Left lung (tissue), 4 donors: ENCODE measurements at regions not wholly inside any gene's neighbourhood (a gene's known extent, or its start where the extent isn't known, plus 50 kb on each side); places are given as distances from the start of the nearest gene placed in this dataset.

Source experiments
- ATAC-seq: fragments of 200-7000 bp; cut with Tn5 transposase; one replicate; pipeline ENCODE4 v1.9.1; 2020; ENCODE audit warnings: moderate library complexity
- DNase-seq, 4 donors: peaks; one replicate each; pipeline ENCODE4 v3.0.0-alpha.2; 2013 to 2020
- H3K27ac ChIP-seq, 2 donors: fragments of 200-600 bp; sonication (generic) in 1 of 2; one replicate each; pipeline versions ENCODE4 v1.5.0 to v1.8.0; 2020 to 2021
- H3K27me3 ChIP-seq, 2 donors: fragments of 200-600 bp; sonication (generic) in 1 of 2; one replicate each; pipeline versions ENCODE4 v1.5.0 to v1.8.0; 2020 to 2021
- H3K36me3 ChIP-seq, 2 donors: fragments of 200-600 bp; sonication (generic) in 1 of 2; one replicate each; pipeline versions ENCODE4 v1.5.0 to v1.8.0; 2020 to 2021
- H3K4me1 ChIP-seq, 2 donors: fragments of 200-600 bp; one replicate each; pipeline ENCODE4 v1.8.0; 2021
- H3K4me3 ChIP-seq, 2 donors: fragments of 200-600 bp; sonication (generic) in 1 of 2; one replicate each; pipeline versions ENCODE4 v1.5.0 to v1.8.0; 2020 to 2021; ENCODE audit warnings: mild to moderate bottlenecking in 1 of 2
- H3K9me3 ChIP-seq, 2 donors: fragments of 200-600 bp; sonication (generic) in 1 of 2; one replicate each; pipeline versions ENCODE4 v1.5.0 to v1.8.0; 2020 to 2021
- intact Hi-C, 2 donors: fragments of 100-400 bp; cut with DNase I; formaldehyde crosslinking; loops; one replicate each; pipeline versions ENCODE4 v1.11.2 to v1.14.2; 2022
- TF ChIP-seq, protein P1 (sequence below), 2 donors: fragments of 200-600 bp; sonication (generic) in 1 of 2; IDR thresholded peaks; one replicate each; pipeline versions ENCODE4 v1.5.0 to v1.8.0; 2021; ENCODE audit warnings: antibody characterized with exemption in 2 of 2
- donor health status: DM: no; HTN: yes; CAD: no.
- donor health status: DM: no; HTN: no; CAD: no.

DNA sequence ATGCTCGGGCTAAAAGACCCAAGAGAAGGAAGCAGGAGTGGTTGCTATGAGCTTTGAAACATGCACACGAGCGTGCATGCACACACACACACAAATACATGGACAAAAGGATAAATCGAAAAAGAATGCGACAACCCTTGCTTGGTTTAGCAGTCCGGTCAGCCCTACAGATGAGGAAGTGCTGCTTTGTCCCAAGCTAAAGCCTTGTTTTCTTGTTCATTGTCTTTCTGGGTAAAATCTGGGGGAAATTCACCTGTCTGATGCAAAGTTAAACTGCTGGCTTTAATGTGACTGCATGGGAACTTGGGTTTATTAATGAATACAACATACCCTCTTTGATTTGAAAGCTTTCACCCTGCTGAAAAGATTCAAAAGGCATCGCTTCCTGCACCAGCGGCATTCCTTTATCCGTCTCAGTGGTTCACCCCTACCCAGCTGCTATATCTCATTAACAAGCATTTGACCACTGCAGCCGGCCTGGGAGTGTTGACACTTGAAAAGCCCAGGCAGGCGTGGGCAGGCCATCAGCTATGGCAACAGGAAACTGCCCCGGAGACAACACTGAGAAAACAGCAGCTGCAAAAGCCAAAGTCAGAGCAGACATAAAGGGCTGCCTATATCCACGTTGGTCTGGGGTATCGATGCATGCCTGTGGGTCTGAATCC is 301.7 kb downstream of the NDFIP2 start:
- ATAC-seq (peak; percentile 91), DNase-seq (peak; percentile 58 to 87 (median 78))
- Histone ChIP-seq H3K36me3 (no peaks in the 10 kb centered on the region), H3K4me1 (peaks cover 8 to 11% of the 10 kb centered on the region in 2 donors), H3K27ac (no peak overlapping the region), H3K9me3 (peaks cover 0 to 2% of the 10 kb centered on the region in 2 donors), H3K27me3 (no peaks in the 10 kb centered on the region), H3K4me3 (no peak overlapping the region)
- TF ChIP-seq, protein P1, sequence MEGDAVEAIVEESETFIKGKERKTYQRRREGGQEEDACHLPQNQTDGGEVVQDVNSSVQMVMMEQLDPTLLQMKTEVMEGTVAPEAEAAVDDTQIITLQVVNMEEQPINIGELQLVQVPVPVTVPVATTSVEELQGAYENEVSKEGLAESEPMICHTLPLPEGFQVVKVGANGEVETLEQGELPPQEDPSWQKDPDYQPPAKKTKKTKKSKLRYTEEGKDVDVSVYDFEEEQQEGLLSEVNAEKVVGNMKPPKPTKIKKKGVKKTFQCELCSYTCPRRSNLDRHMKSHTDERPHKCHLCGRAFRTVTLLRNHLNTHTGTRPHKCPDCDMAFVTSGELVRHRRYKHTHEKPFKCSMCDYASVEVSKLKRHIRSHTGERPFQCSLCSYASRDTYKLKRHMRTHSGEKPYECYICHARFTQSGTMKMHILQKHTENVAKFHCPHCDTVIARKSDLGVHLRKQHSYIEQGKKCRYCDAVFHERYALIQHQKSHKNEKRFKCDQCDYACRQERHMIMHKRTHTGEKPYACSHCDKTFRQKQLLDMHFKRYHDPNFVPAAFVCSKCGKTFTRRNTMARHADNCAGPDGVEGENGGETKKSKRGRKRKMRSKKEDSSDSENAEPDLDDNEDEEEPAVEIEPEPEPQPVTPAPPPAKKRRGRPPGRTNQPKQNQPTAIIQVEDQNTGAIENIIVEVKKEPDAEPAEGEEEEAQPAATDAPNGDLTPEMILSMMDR (IDR thresholded peaks at IDR 0.05) = no peak
- intact Hi-C loops = no loop called here

GRCh38 chr13:79781829-79782540 is 301.0 kb downstream of the NDFIP2 start:
- TF ChIP-seq, protein P1 (IDR thresholded peaks at IDR 0.05) = no peak
- no peak for DNase-seq
- intact Hi-C loops = no loop called here
- no peak for ATAC-seq
- Histone ChIP-seq H3K27me3 (no peaks in the 10 kb centered on the region), H3K27ac (no peak overlapping the region), H3K4me1 (peaks cover 8 to 11% of the 10 kb centered on the region in 2 donors), H3K4me3 (no peak overlapping the region), H3K9me3 (no peaks in the 10 kb centered on the region), H3K36me3 (no peaks in the 10 kb centered on the region)

GRCh38 chr13:79780240-79780639 is 299.3 kb downstream of the NDFIP2 start:
- H3K27ac ChIP-seq = no peak overlapping the region
- ATAC-seq (peak; percentile 11), DNase-seq (no peak)
- no peaks in the 10 kb centered on the region for H3K36me3 ChIP-seq
- H3K4me1 ChIP-seq = peaks cover 8 to 11% of the 10 kb centered on the region in 2 donors
- H3K9me3 ChIP-seq = no peaks in the 10 kb centered on the region
- intact Hi-C loops = no loop called here
- TF ChIP-seq, protein P1 (IDR thresholded peaks at IDR 0.05) = no peak
- no peaks in the 10 kb centered on the region for H3K27me3 ChIP-seq
- H3K4me3 ChIP-seq = no peak overlapping the region

DNA sequence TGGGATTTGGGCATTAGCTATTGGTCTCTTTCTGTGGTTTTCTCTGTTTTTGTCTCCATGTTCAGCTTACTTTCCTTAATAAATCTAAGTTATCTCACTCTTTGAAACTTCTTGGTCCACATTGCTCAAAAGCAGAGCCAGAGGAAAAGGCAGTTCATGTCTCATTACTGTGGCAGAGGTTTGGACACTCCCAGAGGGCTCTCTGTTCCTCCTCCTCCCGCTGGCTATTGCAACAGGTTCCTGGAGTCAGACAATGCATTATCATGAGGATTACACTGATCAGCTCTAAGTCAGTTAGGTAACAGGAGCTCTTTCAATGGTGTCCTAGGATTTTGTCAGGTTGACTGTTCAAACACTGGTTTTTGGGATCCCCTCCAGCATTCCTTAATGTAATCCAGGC is 298.8 kb downstream of the NDFIP2 start:
- intact Hi-C loops = no loop called here
- H3K27ac ChIP-seq = no peak overlapping the region
- ATAC-seq = peak; percentile 69

More for the DNA sequence above, 298.8 kb downstream of the NDFIP2 start:
- peak in 1 of 4 donors; percentile 42 for DNase-seq
- Histone ChIP-seq H3K27me3 (no peaks in the 10 kb centered on the region), H3K4me1 (peaks cover 8 to 11% of the 10 kb centered on the region in 2 donors), H3K4me3 (no peak overlapping the region), H3K36me3 (no peaks in the 10 kb centered on the region), H3K9me3 (no peaks in the 10 kb centered on the region)
- TF ChIP-seq, protein P1 (IDR thresholded peaks at IDR 0.05) = no peak
